ENCODE measurements at regions not wholly inside any gene's neighbourhood (a gene's known extent, or its start where the extent isn't known, plus 50 kb on each side); places are given as distances from the start of the nearest gene placed in this dataset.

DNA sequence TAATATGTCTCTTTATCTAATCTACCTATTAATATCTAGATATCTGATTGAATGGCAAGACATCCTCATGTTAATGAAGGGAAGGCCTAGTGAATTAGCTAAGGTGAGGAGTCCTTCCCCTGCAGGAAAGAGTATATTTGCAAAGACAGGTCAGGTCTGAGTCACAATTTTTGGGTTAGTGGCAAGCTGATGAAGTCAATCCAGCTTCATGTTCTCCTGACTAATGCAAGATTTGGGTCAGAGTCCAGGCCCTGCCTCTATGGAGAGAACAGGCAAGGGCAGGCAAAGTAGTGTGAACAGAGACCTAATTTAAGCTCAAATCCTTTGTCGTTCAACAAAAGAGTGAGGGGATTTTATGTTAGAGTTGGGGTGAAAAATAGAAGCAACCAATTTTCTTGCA lies 496.7 kb downstream of the BMP2 start:
- DNase-seq = no peak

DNA sequence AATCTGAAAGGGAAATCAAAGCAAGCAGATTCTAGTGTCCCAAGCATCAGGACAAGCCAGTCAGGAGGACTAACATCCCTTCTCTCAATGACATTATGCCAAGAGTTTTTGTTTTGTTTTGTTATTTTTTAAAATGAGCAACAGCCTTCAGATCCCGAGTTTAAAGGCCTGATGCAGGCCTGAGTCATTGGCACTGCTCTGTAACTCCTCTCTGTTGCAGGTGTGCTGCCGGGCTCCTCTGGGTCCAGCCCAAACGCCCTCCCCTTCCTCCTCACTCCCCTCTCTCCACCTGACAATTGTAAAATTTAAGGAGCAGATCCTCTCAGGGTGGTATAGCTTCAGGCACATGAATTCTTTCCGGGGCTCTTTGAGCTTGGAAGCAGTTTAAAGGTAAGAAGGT lies 502.0 kb downstream of the BMP2 start:
- Histone ChIP-seq H3K4me1 (ENCODE audit: control insufficient read depth in 1 of 2, insufficient read depth in 2 of 2, low read length in 2 of 2) (no peaks in the 10 kb centered on the region), H3K79me1 (ENCODE audit: low read length) (no peaks in the 10 kb centered on the region), H3K18ac (ENCODE audit: low read length) (no peak overlapping the region), H3K4me2 (ENCODE audit: low read length) (no peak overlapping the region), H3K14ac (ENCODE audit: low read length) (no peak overlapping the region), H2AK5ac (ENCODE audit: low read length) (no peak overlapping the region), H2BK12ac (ENCODE audit: low read length) (no peak overlapping the region), H3K9me3 (ENCODE audit: insufficient read depth, low read depth, low read length) (no peaks in the 10 kb centered on the region), H2AFZ (ENCODE audit: insufficient read depth, low read length, poor library complexity) (no peak overlapping the region), H3K79me2 (ENCODE audit: control insufficient read depth, insufficient read depth, low read length, poor library complexity) (no peaks in the 10 kb centered on the region), H3K23ac (ENCODE audit: low read length) (no peak overlapping the region), H4K91ac (ENCODE audit: low read depth, low read length) (no peak overlapping the region), H4K12ac (ENCODE audit: low read depth, low read length) (no peak overlapping the region), H3K27me3 (ENCODE audit: insufficient read depth, low read length) (no peaks in the 10 kb centered on the region), H3K4me3 (ENCODE audit: low read depth, low read length) (no peak overlapping the region), H2BK120ac (ENCODE audit: insufficient read depth, low read length, poor library complexity) (no peak overlapping the region), H3K36me3 (ENCODE audit: control insufficient read depth in 1 of 2, insufficient read depth in 2 of 2, low read length in 2 of 2) (no peaks in the 10 kb centered on the region), H3K9ac (ENCODE audit: low read length) (no peak overlapping the region), H2BK5ac (ENCODE audit: low read depth, low read length, poor library complexity) (no peak overlapping the region), H3K27ac (ENCODE audit: low read depth, low read length) (no peak overlapping the region), H3K4ac (ENCODE audit: low read depth, low read length) (no peak overlapping the region), H4K8ac (ENCODE audit: low read depth, low read length) (no peak overlapping the region)
- DNase-seq = no peak
- no CpG with 5 or more reads among the region's 4 CpGs for WGBS (ENCODE audit: extremely low coverage, insufficient coverage, insufficient read length)

More for the DNA sequence above, 496.7 kb downstream of the BMP2 start:
- H3K27ac ChIP-seq (ENCODE audit: low read depth, low read length) = no peak overlapping the region
- no peak overlapping the region for H3K4me2 ChIP-seq (ENCODE audit: low read length)
- H2AFZ ChIP-seq (ENCODE audit: insufficient read depth, low read length, poor library complexity) = no peak overlapping the region
- H4K8ac ChIP-seq (ENCODE audit: low read depth, low read length) = no peak overlapping the region
- no peak overlapping the region for H3K4me3 ChIP-seq (ENCODE audit: low read depth, low read length)
- H4K12ac ChIP-seq (ENCODE audit: low read depth, low read length) = no peak overlapping the region
- H3K36me3 ChIP-seq (ENCODE audit: control insufficient read depth in 1 of 2, insufficient read depth in 2 of 2, low read length in 2 of 2) = no peaks in the 10 kb centered on the region
- WGBS (ENCODE audit: extremely low coverage, insufficient coverage, insufficient read length) = no CpG with 5 or more reads among the region's 1 CpG
- H3K79me2 ChIP-seq (ENCODE audit: control insufficient read depth, insufficient read depth, low read length, poor library complexity) = no peaks in the 10 kb centered on the region
- no peak overlapping the region for H3K14ac ChIP-seq (ENCODE audit: low read length)
- H3K4me1 ChIP-seq (ENCODE audit: control insufficient read depth in 1 of 2, insufficient read depth in 2 of 2, low read length in 2 of 2) = no peaks in the 10 kb centered on the region
- H3K79me1 ChIP-seq (ENCODE audit: low read length) = no peaks in the 10 kb centered on the region
- H4K91ac ChIP-seq (ENCODE audit: low read depth, low read length) = no peak overlapping the region
- H3K27me3 ChIP-seq (ENCODE audit: insufficient read depth, low read length) = no peaks in the 10 kb centered on the region
- H3K9ac ChIP-seq (ENCODE audit: low read length) = no peak overlapping the region
- no peaks in the 10 kb centered on the region for H3K9me3 ChIP-seq (ENCODE audit: insufficient read depth, low read depth, low read length)
- H3K18ac ChIP-seq (ENCODE audit: low read length) = no peak overlapping the region
- no peak overlapping the region for H3K23ac ChIP-seq (ENCODE audit: low read length)
- no peak overlapping the region for H2BK12ac ChIP-seq (ENCODE audit: low read length)
- no peak overlapping the region for H2BK5ac ChIP-seq (ENCODE audit: low read depth, low read length, poor library complexity)
- H2BK120ac ChIP-seq (ENCODE audit: insufficient read depth, low read length, poor library complexity) = no peak overlapping the region
- H2AK5ac ChIP-seq (ENCODE audit: low read length) = no peak overlapping the region
- no peak overlapping the region for H3K4ac ChIP-seq (ENCODE audit: low read depth, low read length)

DNA sequence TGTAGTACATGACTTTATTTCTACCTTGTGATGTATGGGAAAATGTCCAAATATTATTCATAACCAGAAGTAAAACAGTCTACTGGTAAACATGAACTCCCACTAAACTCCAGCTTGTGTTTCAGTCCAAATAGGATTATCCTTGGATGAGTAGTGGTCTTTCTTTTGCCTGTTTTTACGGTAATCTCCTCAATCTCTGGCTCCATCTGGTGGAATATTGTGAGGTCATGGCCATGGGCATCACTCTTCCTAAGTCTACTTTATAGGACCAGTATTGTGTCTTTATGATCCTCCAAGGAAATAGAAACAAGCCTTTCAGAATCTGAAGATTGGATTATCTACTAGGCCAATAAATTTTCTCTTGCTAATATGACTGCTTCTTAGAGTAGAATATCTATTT lies 505.0 kb downstream of the BMP2 start:
- no peak overlapping the region for H4K8ac ChIP-seq (ENCODE audit: low read depth, low read length)
- no peak overlapping the region for H3K4me3 ChIP-seq (ENCODE audit: low read depth, low read length)
- WGBS (ENCODE audit: extremely low coverage, insufficient coverage, insufficient read length) = no CpG with 5 or more reads among the region's 1 CpG
- no peak for DNase-seq
- no peak overlapping the region for H3K9ac ChIP-seq (ENCODE audit: low read length)
- no peak overlapping the region for H2AK5ac ChIP-seq (ENCODE audit: low read length)
- H3K27me3 ChIP-seq (ENCODE audit: insufficient read depth, low read length) = no peaks in the 10 kb centered on the region
- H4K91ac ChIP-seq (ENCODE audit: low read depth, low read length) = no peak overlapping the region
- no peak overlapping the region for H2BK5ac ChIP-seq (ENCODE audit: low read depth, low read length, poor library complexity)
- H2BK12ac ChIP-seq (ENCODE audit: low read length) = no peak overlapping the region
- no peak overlapping the region for H2AFZ ChIP-seq (ENCODE audit: insufficient read depth, low read length, poor library complexity)
- H3K36me3 ChIP-seq (ENCODE audit: control insufficient read depth in 1 of 2, insufficient read depth in 2 of 2, low read length in 2 of 2) = no peaks in the 10 kb centered on the region
- no peak overlapping the region for H3K27ac ChIP-seq (ENCODE audit: low read depth, low read length)
- no peak overlapping the region for H4K12ac ChIP-seq (ENCODE audit: low read depth, low read length)
- no peaks in the 10 kb centered on the region for H3K4me1 ChIP-seq (ENCODE audit: control insufficient read depth in 1 of 2, insufficient read depth in 2 of 2, low read length in 2 of 2)
- H3K4ac ChIP-seq (ENCODE audit: low read depth, low read length) = no peak overlapping the region
- H3K79me2 ChIP-seq (ENCODE audit: control insufficient read depth, insufficient read depth, low read length, poor library complexity) = no peaks in the 10 kb centered on the region
- no peak overlapping the region for H3K18ac ChIP-seq (ENCODE audit: low read length)
- H3K23ac ChIP-seq (ENCODE audit: low read length) = no peak overlapping the region
- no peaks in the 10 kb centered on the region for H3K79me1 ChIP-seq (ENCODE audit: low read length)
- no peaks in the 10 kb centered on the region for H3K9me3 ChIP-seq (ENCODE audit: insufficient read depth, low read depth, low read length)
- no peak overlapping the region for H3K4me2 ChIP-seq (ENCODE audit: low read length)
- no peak overlapping the region for H3K14ac ChIP-seq (ENCODE audit: low read length)
- no peak overlapping the region for H2BK120ac ChIP-seq (ENCODE audit: insufficient read depth, low read length, poor library complexity)

DNA sequence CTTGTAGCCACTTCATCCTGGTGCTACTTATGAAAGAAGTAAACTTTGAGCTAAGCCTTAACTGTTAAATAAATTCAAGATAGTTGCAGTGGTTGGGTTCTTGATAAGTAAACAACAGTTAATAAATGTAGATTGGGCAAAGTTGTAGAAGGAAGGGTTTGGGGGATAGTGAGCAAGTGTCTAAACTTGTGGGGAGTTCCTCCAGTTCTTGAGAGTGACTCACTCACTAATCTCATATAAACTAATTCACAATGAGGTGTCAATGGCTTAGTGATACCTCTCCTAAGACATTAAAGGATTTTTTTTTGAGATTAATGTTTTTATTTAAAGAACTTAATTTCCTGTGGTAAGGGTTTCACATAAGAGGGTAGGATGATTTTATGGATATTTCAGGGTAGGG lies 507.4 kb downstream of the BMP2 start:
- Histone ChIP-seq H4K8ac (ENCODE audit: low read depth, low read length) (no peak overlapping the region), H3K79me1 (ENCODE audit: low read length) (no peaks in the 10 kb centered on the region), H3K4me2 (ENCODE audit: low read length) (no peak overlapping the region), H2BK12ac (ENCODE audit: low read length) (no peak overlapping the region), H3K14ac (ENCODE audit: low read length) (no peak overlapping the region), H3K4me1 (ENCODE audit: control insufficient read depth in 1 of 2, insufficient read depth in 2 of 2, low read length in 2 of 2) (no peaks in the 10 kb centered on the region), H3K27me3 (ENCODE audit: insufficient read depth, low read length) (no peaks in the 10 kb centered on the region), H3K9ac (ENCODE audit: low read length) (no peak overlapping the region), H3K79me2 (ENCODE audit: control insufficient read depth, insufficient read depth, low read length, poor library complexity) (no peaks in the 10 kb centered on the region), H3K4ac (ENCODE audit: low read depth, low read length) (no peak overlapping the region), H3K36me3 (ENCODE audit: control insufficient read depth in 1 of 2, insufficient read depth in 2 of 2, low read length in 2 of 2) (no peaks in the 10 kb centered on the region), H3K4me3 (ENCODE audit: low read depth, low read length) (no peak overlapping the region), H3K18ac (ENCODE audit: low read length) (no peak overlapping the region), H3K23ac (ENCODE audit: low read length) (no peak overlapping the region), H3K9me3 (ENCODE audit: insufficient read depth, low read depth, low read length) (no peaks in the 10 kb centered on the region), H2BK5ac (ENCODE audit: low read depth, low read length, poor library complexity) (no peak overlapping the region), H2BK120ac (ENCODE audit: insufficient read depth, low read length, poor library complexity) (no peak overlapping the region), H4K91ac (ENCODE audit: low read depth, low read length) (no peak overlapping the region), H4K12ac (ENCODE audit: low read depth, low read length) (no peak overlapping the region), H3K27ac (ENCODE audit: low read depth, low read length) (no peak overlapping the region), H2AFZ (ENCODE audit: insufficient read depth, low read length, poor library complexity) (no peak overlapping the region), H2AK5ac (ENCODE audit: low read length) (no peak overlapping the region)
- no peak for DNase-seq

Measured in trophoblast cell (in vitro differentiated cells and primary cell).